GM19324 (cell line): ENCODE measurements at regions not wholly inside any gene's neighbourhood (a gene's known extent, or its start where the extent isn't known, plus 50 kb on each side); places are given as distances from the start of the nearest gene placed in this dataset.

Experiments
- ATAC-seq: cut with Tn5 transposase; IDR thresholded peaks from one replicate; pipeline ENCODE4 v1.9.1; 2021; ENCODE audit warnings: mild to moderate bottlenecking, moderate library complexity; ENCODE audit not compliant: unreplicated experiment, low FRiP score

- no peak for ATAC-seq
Measured at GRCh38 chr17:37796076-37796475, 51.2 kb upstream of the HNF1B start.
